Fibroblast of mammary gland (primary cell): ENCODE measurements at regions not wholly inside any gene's neighbourhood (a gene's known extent, or its start where the extent isn't known, plus 50 kb on each side); places are given as distances from the start of the nearest gene placed in this dataset.
"Not testable (repeated sequence)": the region's sequence is repeated elsewhere in the genome, so short reads cannot be mapped to it uniquely, and the experiment has no call there.

Experiments used
- DNase-seq: peaks from one replicate; pipeline ENCODE4 v3.0.0-alpha.2; 2010; ENCODE audit warnings: low read depth
- H3K4me3 ChIP-seq: 2 replicates; pipeline ENCODE4 v1.5.1; 2011; ENCODE audit warnings: low read depth, mild to moderate bottlenecking, low read length, moderate library complexity; ENCODE audit not compliant: control insufficient read depth
- TF ChIP-seq, protein P1 (sequence below): conservative IDR thresholded peaks from 2 replicates; pipeline ENCODE4 v1.5.1; 2011; ENCODE audit warnings: low read depth, low read length, inconsistent platforms; ENCODE audit not compliant: control insufficient read depth, insufficient read depth

DNA sequence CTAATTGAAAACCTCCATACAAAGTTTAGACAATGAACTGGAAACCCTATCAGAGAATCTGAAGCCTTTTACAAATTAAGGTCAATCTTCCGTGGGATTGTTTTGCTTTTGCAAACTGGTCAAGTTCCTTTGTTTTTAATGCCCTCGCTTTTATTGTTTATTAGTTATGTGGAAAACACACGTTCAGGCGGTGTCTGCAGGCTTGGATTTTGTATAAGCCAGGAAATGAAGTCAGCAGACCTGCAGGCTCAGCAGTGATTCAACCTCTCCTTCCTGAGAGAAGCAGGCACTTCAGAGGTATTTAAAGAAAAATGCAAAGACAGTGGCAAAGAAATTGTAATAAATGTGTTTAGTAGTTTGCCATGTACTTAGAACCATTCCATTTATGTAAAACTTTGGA is 103.4 kb upstream of the PDE10A start:
- TF ChIP-seq, protein P1, sequence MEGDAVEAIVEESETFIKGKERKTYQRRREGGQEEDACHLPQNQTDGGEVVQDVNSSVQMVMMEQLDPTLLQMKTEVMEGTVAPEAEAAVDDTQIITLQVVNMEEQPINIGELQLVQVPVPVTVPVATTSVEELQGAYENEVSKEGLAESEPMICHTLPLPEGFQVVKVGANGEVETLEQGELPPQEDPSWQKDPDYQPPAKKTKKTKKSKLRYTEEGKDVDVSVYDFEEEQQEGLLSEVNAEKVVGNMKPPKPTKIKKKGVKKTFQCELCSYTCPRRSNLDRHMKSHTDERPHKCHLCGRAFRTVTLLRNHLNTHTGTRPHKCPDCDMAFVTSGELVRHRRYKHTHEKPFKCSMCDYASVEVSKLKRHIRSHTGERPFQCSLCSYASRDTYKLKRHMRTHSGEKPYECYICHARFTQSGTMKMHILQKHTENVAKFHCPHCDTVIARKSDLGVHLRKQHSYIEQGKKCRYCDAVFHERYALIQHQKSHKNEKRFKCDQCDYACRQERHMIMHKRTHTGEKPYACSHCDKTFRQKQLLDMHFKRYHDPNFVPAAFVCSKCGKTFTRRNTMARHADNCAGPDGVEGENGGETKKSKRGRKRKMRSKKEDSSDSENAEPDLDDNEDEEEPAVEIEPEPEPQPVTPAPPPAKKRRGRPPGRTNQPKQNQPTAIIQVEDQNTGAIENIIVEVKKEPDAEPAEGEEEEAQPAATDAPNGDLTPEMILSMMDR, result no peak

DNA sequence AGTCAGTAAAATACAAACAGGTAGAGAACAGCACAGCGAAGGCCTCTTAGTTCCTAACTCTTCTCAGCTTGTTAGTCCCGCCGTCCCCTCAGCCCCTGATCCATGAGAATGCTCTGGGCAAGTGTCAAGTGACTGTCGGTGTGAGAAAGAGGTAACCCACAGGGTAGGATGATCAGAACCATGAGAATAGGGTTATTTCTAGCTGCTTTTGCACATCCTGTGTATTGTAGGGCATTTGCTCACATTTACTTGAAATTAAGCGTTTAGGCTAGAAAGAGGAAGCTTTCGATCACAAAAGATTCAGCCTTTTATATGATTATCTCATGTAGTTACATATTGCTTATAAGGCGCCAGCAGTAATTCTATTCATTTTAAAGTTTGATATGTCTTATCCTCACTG is 103.0 kb upstream of the PDE10A start:
- TF ChIP-seq, protein P1, result no peak
- H3K4me3 ChIP-seq, result no peak overlapping the region
- no peak for DNase-seq

More for the DNA sequence above, 103.4 kb upstream of the PDE10A start:
- no peak overlapping the region for H3K4me3 ChIP-seq
- DNase-seq, result no peak

DNA sequence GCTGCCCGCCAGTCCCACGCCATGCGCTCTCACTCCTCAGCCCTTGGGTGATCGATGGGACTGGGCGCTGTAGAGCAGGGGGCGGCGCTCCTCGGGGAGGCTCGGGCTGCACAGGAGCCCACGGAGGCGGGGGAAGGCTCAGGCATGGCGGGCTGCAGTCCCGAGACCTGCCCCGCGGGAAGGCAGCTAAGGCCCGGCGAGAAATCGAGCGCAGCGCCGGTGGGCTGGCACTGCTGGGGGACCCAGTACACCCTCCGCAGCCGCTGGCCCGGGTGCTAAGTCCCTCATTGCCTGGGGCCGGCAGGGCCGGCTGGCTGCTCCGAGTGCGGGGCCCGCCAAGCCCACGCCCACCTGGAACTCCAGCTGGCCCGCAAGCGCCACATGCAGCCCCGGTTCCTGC is 102.2 kb upstream of the PDE10A start:
- not testable (repeated sequence) for DNase-seq, H3K4me3 ChIP-seq

DNA sequence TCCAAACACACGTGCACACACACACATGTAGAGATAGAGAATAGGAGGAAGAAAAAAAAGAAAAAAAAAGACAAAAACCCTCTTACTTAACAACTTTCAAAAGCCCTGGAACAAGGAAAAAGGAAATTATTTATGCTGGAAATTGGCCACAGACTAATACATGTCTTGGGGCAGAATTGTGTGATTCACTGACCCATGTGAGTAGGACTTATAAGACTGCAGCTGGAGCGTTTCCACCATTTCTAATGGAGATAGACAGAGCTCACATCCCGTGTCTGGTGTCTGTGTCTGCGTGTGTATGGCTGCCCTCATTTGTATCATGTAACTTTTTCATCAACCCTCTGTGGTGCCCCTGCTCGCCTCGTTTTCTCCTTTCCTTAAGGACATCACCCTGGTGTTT is 99.8 kb upstream of the PDE10A start:
- peak; percentile 11 for DNase-seq
- no peak overlapping the region for H3K4me3 ChIP-seq
- TF ChIP-seq, protein P1, result no peak

DNA sequence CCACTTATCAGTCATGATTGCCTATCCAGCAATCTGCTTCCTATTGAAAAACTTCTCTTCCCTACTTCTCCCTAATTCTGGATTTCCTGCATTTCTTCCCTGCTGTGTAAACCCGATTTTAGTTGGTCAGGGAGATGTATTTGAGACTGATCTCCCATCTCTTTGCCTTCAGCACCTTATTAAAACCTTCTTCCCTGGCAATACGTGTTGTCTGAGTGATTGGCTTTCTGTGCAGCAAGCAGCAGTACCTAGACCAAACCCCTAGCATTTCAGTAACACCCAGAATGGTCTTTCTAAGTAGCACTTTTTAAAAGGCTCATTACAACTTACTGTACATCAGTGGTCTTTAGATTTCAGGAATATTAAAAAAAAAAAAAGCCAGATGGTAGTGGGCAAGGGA is 99.1 kb upstream of the PDE10A start:
- H3K4me3 ChIP-seq, result no peak overlapping the region
- DNase-seq, result no peak
- TF ChIP-seq, protein P1, result no peak

DNA sequence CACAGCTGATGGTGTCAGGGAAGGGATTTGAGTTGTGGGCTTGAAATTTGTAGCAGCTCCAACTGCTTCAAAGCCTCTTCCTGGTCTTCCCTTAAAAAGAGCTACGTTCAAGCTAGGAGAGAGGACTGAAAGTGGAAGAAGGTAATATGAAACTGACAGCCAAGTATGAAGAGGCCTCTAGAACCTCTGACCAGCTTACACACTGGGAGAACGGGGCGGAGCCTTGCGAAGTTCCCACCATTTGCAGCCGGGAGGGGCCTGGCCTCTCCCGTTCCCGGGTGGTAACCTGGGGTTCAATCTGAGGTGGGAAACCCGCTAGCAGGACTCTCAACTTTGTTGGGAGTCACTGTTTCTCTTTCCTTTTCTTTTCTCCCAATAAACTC is 97.8 kb upstream of the PDE10A start:
- TF ChIP-seq, protein P1, result no peak
- DNase-seq, result no peak
- no peak overlapping the region for H3K4me3 ChIP-seq

DNA sequence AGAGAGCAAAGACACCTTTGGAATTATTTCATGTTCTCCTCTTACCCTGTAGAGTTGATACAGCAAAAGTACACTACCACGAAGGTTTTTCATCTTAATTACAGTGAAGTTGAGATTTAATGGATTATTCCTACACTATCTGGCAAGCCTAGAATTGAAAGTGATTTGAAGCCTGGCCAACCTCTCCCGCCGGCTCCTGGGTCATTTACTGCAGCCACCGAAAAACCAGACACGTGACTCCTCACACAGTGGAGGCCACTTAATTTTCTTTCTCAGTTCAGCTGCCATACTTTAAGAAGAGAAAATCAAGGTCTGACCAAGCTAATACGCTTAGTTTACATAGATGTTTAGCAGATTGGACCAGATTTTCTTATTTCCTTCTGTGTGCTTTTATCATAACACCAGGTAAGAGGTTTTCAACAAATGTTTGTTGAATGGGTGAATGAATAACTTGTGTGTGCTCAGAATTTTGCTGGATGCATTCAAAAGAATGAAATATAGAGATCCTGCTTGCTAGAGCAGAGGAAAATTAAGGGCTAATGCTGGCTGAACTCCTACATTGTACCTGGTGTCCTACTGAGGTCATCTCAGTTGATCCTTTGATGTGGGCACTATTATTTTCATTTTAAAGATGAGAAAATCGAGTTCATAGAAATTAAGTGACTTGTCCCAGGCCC is 97.2 kb upstream of the PDE10A start:
- no peak overlapping the region for H3K4me3 ChIP-seq
- DNase-seq, result no peak
- TF ChIP-seq, protein P1, result no peak
